Keratinocyte (primary cell): ENCODE measurements at regions not wholly inside any gene's neighbourhood (a gene's known extent, or its start where the extent isn't known, plus 50 kb on each side); places are given as distances from the start of the nearest gene placed in this dataset.

Source experiments
- EZH2 ChIP-seq: IDR thresholded peaks from one replicate; pipeline ENCODE4 v1.6.1; 2012; ENCODE audit warnings: inconsistent platforms, mild to moderate bottlenecking, low read length, moderate library complexity
- TF ChIP-seq, protein P1 (sequence below), 3 experiments: IDR thresholded peaks in 1 of 3; conservative IDR thresholded peaks in 1 of 3; optimal IDR thresholded peaks in 1 of 3; 2 replicates in 2 of 3; 3 replicates in 1 of 3; pipeline versions ENCODE3 to v1.5.1; 2011; ENCODE audit warnings: low read length in 3 of 3, mild to moderate bottlenecking in 3 of 3, moderate library complexity in 2 of 3, control low read depth in 1 of 3, inconsistent platforms in 1 of 3; ENCODE audit not compliant: insufficient read depth in 2 of 3; ENCODE audit errors: extremely low read depth in 1 of 3

- TF ChIP-seq, protein P1, sequence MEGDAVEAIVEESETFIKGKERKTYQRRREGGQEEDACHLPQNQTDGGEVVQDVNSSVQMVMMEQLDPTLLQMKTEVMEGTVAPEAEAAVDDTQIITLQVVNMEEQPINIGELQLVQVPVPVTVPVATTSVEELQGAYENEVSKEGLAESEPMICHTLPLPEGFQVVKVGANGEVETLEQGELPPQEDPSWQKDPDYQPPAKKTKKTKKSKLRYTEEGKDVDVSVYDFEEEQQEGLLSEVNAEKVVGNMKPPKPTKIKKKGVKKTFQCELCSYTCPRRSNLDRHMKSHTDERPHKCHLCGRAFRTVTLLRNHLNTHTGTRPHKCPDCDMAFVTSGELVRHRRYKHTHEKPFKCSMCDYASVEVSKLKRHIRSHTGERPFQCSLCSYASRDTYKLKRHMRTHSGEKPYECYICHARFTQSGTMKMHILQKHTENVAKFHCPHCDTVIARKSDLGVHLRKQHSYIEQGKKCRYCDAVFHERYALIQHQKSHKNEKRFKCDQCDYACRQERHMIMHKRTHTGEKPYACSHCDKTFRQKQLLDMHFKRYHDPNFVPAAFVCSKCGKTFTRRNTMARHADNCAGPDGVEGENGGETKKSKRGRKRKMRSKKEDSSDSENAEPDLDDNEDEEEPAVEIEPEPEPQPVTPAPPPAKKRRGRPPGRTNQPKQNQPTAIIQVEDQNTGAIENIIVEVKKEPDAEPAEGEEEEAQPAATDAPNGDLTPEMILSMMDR (optimal IDR thresholded peaks at IDR 0.05 in 1 of 3, IDR thresholded peaks at IDR 0.05 in 1 of 3, conservative IDR thresholded peaks at IDR 0.05 in 1 of 3; ENCODE audit: extremely low read depth in 1 of 3, insufficient read depth in 2 of 3, low read length in 3 of 3): no peak
- TF ChIP-seq EZH2: no peak
These were observed 131.6 kb upstream of the NECTIN1 start for GRCh38 chr11:119860561-119861094.
